ENCODE measurements at regions not wholly inside any gene's neighbourhood (a gene's known extent, or its start where the extent isn't known, plus 50 kb on each side); places are given as distances from the start of the nearest gene placed in this dataset.

- DNase-seq (ENCODE audit: low spot score) = no peak
Measured at GRCh38 chr2:160672211-160672610, 178.6 kb upstream of the RBMS1 start.

- no peak for DNase-seq (ENCODE audit: low spot score)
Measured at GRCh38 chr2:160674146-160674750, 180.6 kb upstream of the RBMS1 start.

- no peak for DNase-seq (ENCODE audit: low spot score)
Measured at GRCh38 chr2:160679686-160680085, 186.1 kb upstream of the RBMS1 start.

GRCh38 chr2:160680294-160680693, 186.7 kb upstream of the RBMS1 start:
- no peak for DNase-seq (ENCODE audit: low spot score)

GRCh38 chr2:160680974-160681373, 187.4 kb upstream of the RBMS1 start:
- DNase-seq (ENCODE audit: low spot score) = no peak

- no peak for DNase-seq (ENCODE audit: low spot score)
Measured at GRCh38 chr2:160683206-160683605, 189.6 kb upstream of the RBMS1 start.

GRCh38 chr2:160687629-160688028, 194.0 kb upstream of the RBMS1 start:
- no peak for DNase-seq (ENCODE audit: low spot score)

- DNase-seq (ENCODE audit: low spot score) = no peak
Measured at GRCh38 chr2:160689441-160689840, 195.8 kb upstream of the RBMS1 start.

- no peak for DNase-seq (ENCODE audit: low spot score)
Measured at GRCh38 chr2:160694221-160694620, 200.6 kb upstream of the RBMS1 start.

GRCh38 chr2:160694631-160695030, 201.0 kb upstream of the RBMS1 start:
- no peak for DNase-seq (ENCODE audit: low spot score)

- DNase-seq (ENCODE audit: low spot score) = no peak
Measured at GRCh38 chr2:160695402-160696086, 201.9 kb upstream of the RBMS1 start.

GRCh38 chr2:160696087-160696452, 202.5 kb upstream of the RBMS1 start:
- DNase-seq (ENCODE audit: low spot score) = no peak

- DNase-seq (ENCODE audit: low spot score) = no peak
Measured at GRCh38 chr2:160697817-160698216, 204.2 kb upstream of the RBMS1 start.

GRCh38 chr2:160700021-160700814, 206.6 kb upstream of the RBMS1 start:
- no peak for DNase-seq (ENCODE audit: low spot score)

- DNase-seq (ENCODE audit: low spot score) = no peak
Measured at GRCh38 chr2:160701822-160702221, 208.2 kb upstream of the RBMS1 start.

GRCh38 chr2:160702754-160703153, 209.1 kb upstream of the RBMS1 start:
- no peak for DNase-seq (ENCODE audit: low spot score)

- no peak for DNase-seq (ENCODE audit: low spot score)
Measured at GRCh38 chr2:160703648-160704585, 210.3 kb upstream of the RBMS1 start.

- DNase-seq (ENCODE audit: low spot score) = no peak
Measured at GRCh38 chr2:160715428-160715827, 221.8 kb upstream of the RBMS1 start.

- peak; percentile 12 for DNase-seq (ENCODE audit: low spot score)
Measured at GRCh38 chr2:160719116-160719515, 225.5 kb upstream of the RBMS1 start.

GRCh38 chr2:160720098-160720497, 226.5 kb upstream of the RBMS1 start:
- no peak for DNase-seq (ENCODE audit: low spot score)

GRCh38 chr2:160721089-160722040, 227.8 kb upstream of the RBMS1 start:
- DNase-seq (ENCODE audit: low spot score) = no peak

Data from H4 (cell line).